Neural cell (in vitro differentiated cells): ENCODE measurements at regions not wholly inside any gene's neighbourhood (a gene's known extent, or its start where the extent isn't known, plus 50 kb on each side); places are given as distances from the start of the nearest gene placed in this dataset.

Experiments
- H2AFZ ChIP-seq: fragments of 200-600, 300-800 bp; sonication (generic), shearing (Covaris generic); 2 replicates; pipeline ENCODE4 v1.6.0; 2014; ENCODE audit warnings: low read depth, mild to moderate bottlenecking, antibody characterized with exemption, low read length, moderate library complexity
- H3F3A ChIP-seq: fragments of 200-600 bp; shearing (Covaris generic); 2 replicates; pipeline ENCODE4 v1.6.1; 2016; ENCODE audit warnings: mild to moderate bottlenecking, moderate library complexity, mixed read lengths, antibody characterized with exemption, low read length; ENCODE audit not compliant: insufficient read depth, poor library complexity, severe bottlenecking
- H3K27ac ChIP-seq: fragments of 200-600, 300-800 bp; sonication (generic), shearing (Covaris generic); 2 replicates; pipeline ENCODE4 v1.5.1; 2014; ENCODE audit warnings: mild to moderate bottlenecking, low read length, moderate library complexity
- H3K27me3 ChIP-seq: fragments of 300-800, 200-600 bp; sonication (generic), shearing (Covaris generic); 2 replicates; pipeline ENCODE4 v1.6.0; 2014; ENCODE audit warnings: mild to moderate bottlenecking, low read depth, low read length, moderate library complexity; ENCODE audit not compliant: insufficient read depth
- H3K36me3 ChIP-seq: fragments of 300-800, 200-600 bp; sonication (generic), shearing (Covaris generic); 2 replicates; pipeline ENCODE4 v1.5.1; 2014; ENCODE audit warnings: mild to moderate bottlenecking, antibody characterized with exemption, low read length, moderate library complexity; ENCODE audit not compliant: insufficient read depth
- H3K4me2 ChIP-seq: fragments of 300-800, 200-600 bp; sonication (generic), shearing (Covaris generic); 2 replicates; pipeline ENCODE4 v1.6.0; 2014; ENCODE audit warnings: mild to moderate bottlenecking, low read length
- H3K4me3 ChIP-seq: fragments of 300-800, 200-600 bp; sonication (generic), shearing (Covaris generic); 2 replicates; pipeline ENCODE4 v1.5.1; 2014; ENCODE audit warnings: mild to moderate bottlenecking, low read length, moderate library complexity
- H3K79me2 ChIP-seq: fragments of 200-600 bp; shearing (Covaris generic); replicated peaks from 2 replicates; pipeline ENCODE4 v1.6.0; 2014; ENCODE audit warnings: mild to moderate bottlenecking, low read length, moderate library complexity; ENCODE audit not compliant: insufficient read depth
- H3K9ac ChIP-seq: fragments of 300-800, 200-600 bp; sonication (generic), shearing (Covaris generic); 2 replicates; pipeline ENCODE4 v1.6.1; 2016; ENCODE audit warnings: mild to moderate bottlenecking, low read length, mixed read lengths
- H3K9me2 ChIP-seq: fragments of 200-600 bp; shearing (Covaris generic); 2 replicates; pipeline ENCODE4 v1.6.1; 2016; ENCODE audit warnings: mild to moderate bottlenecking, low read length, mixed read lengths; ENCODE audit not compliant: insufficient read depth
- H3K9me3 ChIP-seq: fragments of 200-600, 300-800 bp; sonication (generic), shearing (Covaris generic); 2 replicates; pipeline ENCODE4 v1.6.1; 2016; ENCODE audit warnings: mild to moderate bottlenecking, mixed run types, low read length, moderate library complexity, mixed read lengths
- H4K20me1 ChIP-seq: fragments of 200-600 bp; shearing (Covaris generic); 2 replicates; pipeline ENCODE4 v1.6.1; 2016; ENCODE audit warnings: mild to moderate bottlenecking, mixed run types; ENCODE audit not compliant: insufficient read depth
- EP300 ChIP-seq: fragments of 450-650 bp; conservative IDR thresholded peaks from 2 replicates; pipeline ENCODE4 v1.6.1; 2014; ENCODE audit warnings: antibody characterized with exemption, mild to moderate bottlenecking, moderate library complexity; ENCODE audit not compliant: poor library complexity, severe bottlenecking
- EZH2 ChIP-seq: fragments of 200-600, 300-800 bp; shearing (Covaris generic), sonication (generic); IDR thresholded peaks from 2 replicates; pipeline ENCODE4 v1.6.1; 2014; ENCODE audit warnings: antibody characterized with exemption, low read length, borderline replicate concordance, mild to moderate bottlenecking; ENCODE audit not compliant: insufficient read depth, poor library complexity, severe bottlenecking
- MXI1 ChIP-seq: fragments of 450-650 bp; conservative IDR thresholded peaks from 2 replicates; pipeline ENCODE4 v1.6.1; 2014; ENCODE audit warnings: antibody characterized with exemption, mild to moderate bottlenecking; ENCODE audit not compliant: poor library complexity, severe bottlenecking
- POLR2AphosphoS5 ChIP-seq: IDR thresholded peaks from 2 replicates; pipeline ENCODE4 v1.6.1; 2012
- RAD21 ChIP-seq: fragments of 450-650 bp; conservative IDR thresholded peaks from 2 replicates; pipeline ENCODE4 v1.6.1; 2014; ENCODE audit warnings: antibody characterized with exemption, mild to moderate bottlenecking, moderate library complexity
- SMC3 ChIP-seq: fragments of 450-650 bp; conservative IDR thresholded peaks from 2 replicates; pipeline ENCODE4 v1.6.1; 2014; ENCODE audit warnings: antibody characterized with exemption, mild to moderate bottlenecking, moderate library complexity; ENCODE audit not compliant: poor library complexity
- TAF1 ChIP-seq: IDR thresholded peaks from 2 replicates; pipeline ENCODE4 v1.6.1; 2012; ENCODE audit warnings: low read depth
- TF ChIP-seq, protein P1 (sequence below): fragments of 450-650 bp; IDR thresholded peaks from 2 replicates; pipeline ENCODE4 v1.5.1; 2014; ENCODE audit warnings: antibody characterized with exemption, mild to moderate bottlenecking, moderate library complexity; ENCODE audit not compliant: poor library complexity, severe bottlenecking
- TF ChIP-seq, protein P2 (sequence below): IDR thresholded peaks from 2 replicates; pipeline ENCODE4 v1.6.1; 2012; ENCODE audit warnings: borderline replicate concordance

DNA sequence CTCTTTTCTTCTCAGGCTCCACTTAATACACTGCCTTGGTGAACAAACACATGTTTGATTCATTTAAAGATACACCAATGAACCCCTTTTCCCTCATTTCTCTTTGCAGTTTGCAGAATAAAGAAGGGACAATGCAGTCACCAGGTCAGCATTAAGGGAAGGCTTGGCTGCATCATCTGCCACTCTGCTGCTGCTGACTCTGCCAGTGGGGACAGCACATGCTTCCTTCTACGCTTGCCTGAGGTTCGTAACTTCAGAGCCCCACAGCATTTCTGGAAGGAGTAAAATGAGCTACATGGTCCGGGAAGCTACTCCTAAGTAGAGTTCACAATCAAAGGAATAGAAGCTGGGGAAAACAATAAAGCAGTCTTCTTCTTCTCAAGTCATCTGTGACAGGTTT, 178.9 kb upstream of the GATB start:
- TF ChIP-seq EZH2 = no peak
- TF ChIP-seq, protein P1, sequence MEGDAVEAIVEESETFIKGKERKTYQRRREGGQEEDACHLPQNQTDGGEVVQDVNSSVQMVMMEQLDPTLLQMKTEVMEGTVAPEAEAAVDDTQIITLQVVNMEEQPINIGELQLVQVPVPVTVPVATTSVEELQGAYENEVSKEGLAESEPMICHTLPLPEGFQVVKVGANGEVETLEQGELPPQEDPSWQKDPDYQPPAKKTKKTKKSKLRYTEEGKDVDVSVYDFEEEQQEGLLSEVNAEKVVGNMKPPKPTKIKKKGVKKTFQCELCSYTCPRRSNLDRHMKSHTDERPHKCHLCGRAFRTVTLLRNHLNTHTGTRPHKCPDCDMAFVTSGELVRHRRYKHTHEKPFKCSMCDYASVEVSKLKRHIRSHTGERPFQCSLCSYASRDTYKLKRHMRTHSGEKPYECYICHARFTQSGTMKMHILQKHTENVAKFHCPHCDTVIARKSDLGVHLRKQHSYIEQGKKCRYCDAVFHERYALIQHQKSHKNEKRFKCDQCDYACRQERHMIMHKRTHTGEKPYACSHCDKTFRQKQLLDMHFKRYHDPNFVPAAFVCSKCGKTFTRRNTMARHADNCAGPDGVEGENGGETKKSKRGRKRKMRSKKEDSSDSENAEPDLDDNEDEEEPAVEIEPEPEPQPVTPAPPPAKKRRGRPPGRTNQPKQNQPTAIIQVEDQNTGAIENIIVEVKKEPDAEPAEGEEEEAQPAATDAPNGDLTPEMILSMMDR = no peak
- TF ChIP-seq, protein P2, sequence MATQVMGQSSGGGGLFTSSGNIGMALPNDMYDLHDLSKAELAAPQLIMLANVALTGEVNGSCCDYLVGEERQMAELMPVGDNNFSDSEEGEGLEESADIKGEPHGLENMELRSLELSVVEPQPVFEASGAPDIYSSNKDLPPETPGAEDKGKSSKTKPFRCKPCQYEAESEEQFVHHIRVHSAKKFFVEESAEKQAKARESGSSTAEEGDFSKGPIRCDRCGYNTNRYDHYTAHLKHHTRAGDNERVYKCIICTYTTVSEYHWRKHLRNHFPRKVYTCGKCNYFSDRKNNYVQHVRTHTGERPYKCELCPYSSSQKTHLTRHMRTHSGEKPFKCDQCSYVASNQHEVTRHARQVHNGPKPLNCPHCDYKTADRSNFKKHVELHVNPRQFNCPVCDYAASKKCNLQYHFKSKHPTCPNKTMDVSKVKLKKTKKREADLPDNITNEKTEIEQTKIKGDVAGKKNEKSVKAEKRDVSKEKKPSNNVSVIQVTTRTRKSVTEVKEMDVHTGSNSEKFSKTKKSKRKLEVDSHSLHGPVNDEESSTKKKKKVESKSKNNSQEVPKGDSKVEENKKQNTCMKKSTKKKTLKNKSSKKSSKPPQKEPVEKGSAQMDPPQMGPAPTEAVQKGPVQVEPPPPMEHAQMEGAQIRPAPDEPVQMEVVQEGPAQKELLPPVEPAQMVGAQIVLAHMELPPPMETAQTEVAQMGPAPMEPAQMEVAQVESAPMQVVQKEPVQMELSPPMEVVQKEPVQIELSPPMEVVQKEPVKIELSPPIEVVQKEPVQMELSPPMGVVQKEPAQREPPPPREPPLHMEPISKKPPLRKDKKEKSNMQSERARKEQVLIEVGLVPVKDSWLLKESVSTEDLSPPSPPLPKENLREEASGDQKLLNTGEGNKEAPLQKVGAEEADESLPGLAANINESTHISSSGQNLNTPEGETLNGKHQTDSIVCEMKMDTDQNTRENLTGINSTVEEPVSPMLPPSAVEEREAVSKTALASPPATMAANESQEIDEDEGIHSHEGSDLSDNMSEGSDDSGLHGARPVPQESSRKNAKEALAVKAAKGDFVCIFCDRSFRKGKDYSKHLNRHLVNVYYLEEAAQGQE = no peak
- TF ChIP-seq RAD21 = no peak
- TF ChIP-seq MXI1 = no peak
- no peak for TF ChIP-seq POLR2AphosphoS5
- no peak for TF ChIP-seq EP300
- no peak for TF ChIP-seq SMC3
- TF ChIP-seq TAF1 = no peak
- Histone ChIP-seq H3K9me3 (no peaks in the 10 kb centered on the region), H3K27me3 (no peaks in the 10 kb centered on the region), H3K9me2 (no peaks in the 10 kb centered on the region), H3K36me3 (no peaks in the 10 kb centered on the region), H3K4me2 (no peak overlapping the region), H3K27ac (no peak overlapping the region), H3K9ac (no peak overlapping the region), H3F3A (no peaks in the 10 kb centered on the region), H3K4me3 (no peak overlapping the region), H2AFZ (no peak overlapping the region), H4K20me1 (no peaks in the 10 kb centered on the region), H3K79me2 (no peaks in the 10 kb centered on the region)

DNA sequence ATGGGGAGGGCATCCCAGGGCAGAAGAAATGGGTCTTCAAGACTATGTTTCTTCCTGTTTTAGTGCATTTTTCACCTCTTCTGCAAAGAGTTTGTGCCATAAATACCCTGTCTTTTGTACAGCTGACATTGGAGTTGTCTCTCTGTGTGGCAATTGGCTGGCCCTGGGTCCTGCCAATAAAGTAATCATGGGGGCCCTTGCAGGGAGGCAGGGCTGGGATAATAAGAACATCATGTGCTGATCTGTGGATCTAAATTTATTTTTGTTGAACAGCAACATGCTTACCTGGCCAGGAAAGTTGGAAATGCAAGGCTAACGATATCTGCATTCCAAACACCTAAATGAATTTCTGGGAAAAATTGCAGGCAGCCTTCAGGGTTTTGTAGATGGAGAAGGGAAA, 174.6 kb upstream of the GATB start:
- no peak overlapping the region for H3K4me3 ChIP-seq
- H3K27me3 ChIP-seq = no peaks in the 10 kb centered on the region
- TF ChIP-seq, protein P2 = no peak
- TF ChIP-seq, protein P1 = no peak
- TF ChIP-seq POLR2AphosphoS5 (no peak), SMC3 (no peak), MXI1 (no peak), RAD21 (no peak), EP300 (no peak), TAF1 (no peak), EZH2 (no peak)
- no peaks in the 10 kb centered on the region for H3K36me3 ChIP-seq
- no peaks in the 10 kb centered on the region for H3K9me2 ChIP-seq
- no peaks in the 10 kb centered on the region for H3K9me3 ChIP-seq
- H3K27ac ChIP-seq = no peak overlapping the region
- no peak overlapping the region for H2AFZ ChIP-seq
- no peaks in the 10 kb centered on the region for H3K79me2 ChIP-seq
- no peak overlapping the region for H3K9ac ChIP-seq
- H3F3A ChIP-seq = no peaks in the 10 kb centered on the region
- no peaks in the 10 kb centered on the region for H4K20me1 ChIP-seq
- no peak overlapping the region for H3K4me2 ChIP-seq
